ENCODE measurements at regions not wholly inside any gene's neighbourhood (a gene's known extent, or its start where the extent isn't known, plus 50 kb on each side); places are given as distances from the start of the nearest gene placed in this dataset.

GRCh38 chr1:235059221-235059620 is 69.4 kb downstream of the TOMM20 start:
- H3K27ac ChIP-seq (ENCODE audit: low read depth, low read length, poor library complexity, severe bottlenecking) = no peak overlapping the region
- CTCF ChIA-PET (ENCODE audit: unreplicated experiment) = interaction anchor here (0.6 kb wide), 2 partner anchors 20 to 180 kb away, joined by 13 to 16 read pairs; no protein-coding TSS in a partner anchor
- H3K9me3 ChIP-seq (ENCODE audit: low read length) = no peaks in the 10 kb centered on the region
- no TSS peak for BruUV-seq (replicated peaks)
- H2AFZ ChIP-seq (ENCODE audit: low read length) = no peak overlapping the region
- H3K36me3 ChIP-seq (ENCODE audit: insufficient read depth, low read length) = no peaks in the 10 kb centered on the region
- no peaks in the 10 kb centered on the region for H3K9me2 ChIP-seq (ENCODE audit: insufficient read depth, low read length)
- H3K4me2 ChIP-seq (ENCODE audit: low read length) = no peak overlapping the region
- POLR2A ChIA-PET = interaction anchor here (0.5 to 0.7 kb wide), 2 partner anchors 14 to 533 kb away, joined by 3 to 5 read pairs; no protein-coding TSS in a partner anchor
- intact Hi-C loops (cut with micrococcal nuclease; ENCODE audit: unreplicated experiment) = no loop called here
- no peak overlapping the region for H3K4me3 ChIP-seq (ENCODE audit: low read depth, low read length, poor library complexity, severe bottlenecking)
- H3K4me1 ChIP-seq (ENCODE audit: insufficient read depth, low read length, poor library complexity, severe bottlenecking) = peaks cover 40% of the 10 kb centered on the region
- no peak for TF ChIP-seq EZH2phosphoT487 (IDR thresholded peaks at IDR 0.05; ENCODE audit: borderline replicate concordance, low read depth, low read length)
- TF ChIP-seq CTCF (conservative IDR thresholded peaks at IDR 0.05; ENCODE audit: low read length) = no peak
- DNase-seq (ENCODE audit: low spot score) = no peak
- no peaks in the 10 kb centered on the region for H3K79me2 ChIP-seq (ENCODE audit: insufficient read depth, low read depth, low read length)
- no peaks in the 10 kb centered on the region for H4K20me1 ChIP-seq (ENCODE audit: insufficient read depth, low read length)

GRCh38 chr1:235058695-235059094 is 69.9 kb downstream of the TOMM20 start:
- no peaks in the 10 kb centered on the region for H4K20me1 ChIP-seq (ENCODE audit: insufficient read depth, low read length)
- TF ChIP-seq EZH2phosphoT487 (IDR thresholded peaks at IDR 0.05; ENCODE audit: borderline replicate concordance, low read depth, low read length) (no peak), CTCF (conservative IDR thresholded peaks at IDR 0.05; ENCODE audit: low read length) (no peak)
- H3K27ac ChIP-seq (ENCODE audit: low read depth, low read length, poor library complexity, severe bottlenecking) = no peak overlapping the region
- no peaks in the 10 kb centered on the region for H3K79me2 ChIP-seq (ENCODE audit: insufficient read depth, low read depth, low read length)
- H3K4me1 ChIP-seq (ENCODE audit: insufficient read depth, low read length, poor library complexity, severe bottlenecking) = peaks cover 35% of the 10 kb centered on the region
- DNase-seq (ENCODE audit: low spot score) = no peak
- no peak overlapping the region for H3K4me3 ChIP-seq (ENCODE audit: low read depth, low read length, poor library complexity, severe bottlenecking)
- no peaks in the 10 kb centered on the region for H3K9me3 ChIP-seq (ENCODE audit: low read length)
- no peaks in the 10 kb centered on the region for H3K9me2 ChIP-seq (ENCODE audit: insufficient read depth, low read length)
- no peak overlapping the region for H3K4me2 ChIP-seq (ENCODE audit: low read length)
- intact Hi-C loops (cut with micrococcal nuclease; ENCODE audit: unreplicated experiment) = no loop called here
- no peak overlapping the region for H2AFZ ChIP-seq (ENCODE audit: low read length)
- H3K36me3 ChIP-seq (ENCODE audit: insufficient read depth, low read length) = no peaks in the 10 kb centered on the region
- CTCF ChIA-PET (ENCODE audit: unreplicated experiment) = interaction anchor here (0.6 kb wide), 2 partner anchors 20 to 179 kb away, joined by 13 to 16 read pairs; no protein-coding TSS in a partner anchor
- POLR2A ChIA-PET = interaction anchor here (0.7 kb wide), 1 partner anchor 14 kb away, joined by 5 read pairs; no protein-coding TSS in a partner anchor
- no TSS peak for BruUV-seq (replicated peaks)

GRCh38 chr1:235057385-235058306 is 71.0 kb downstream of the TOMM20 start:
- TF ChIP-seq EZH2phosphoT487 (IDR thresholded peaks at IDR 0.05; ENCODE audit: borderline replicate concordance, low read depth, low read length) (no peak), CTCF (conservative IDR thresholded peaks at IDR 0.05; ENCODE audit: low read length) (no peak)
- CTCF ChIA-PET (ENCODE audit: unreplicated experiment) = no interaction called here
- no peaks in the 10 kb centered on the region for H3K9me3 ChIP-seq (ENCODE audit: low read length)

More at GRCh38 chr1:235057385-235058306, 71.0 kb downstream of the TOMM20 start:
- no TSS peak for BruUV-seq (replicated peaks)
- no peaks in the 10 kb centered on the region for H3K9me2 ChIP-seq (ENCODE audit: insufficient read depth, low read length)
- no peaks in the 10 kb centered on the region for H4K20me1 ChIP-seq (ENCODE audit: insufficient read depth, low read length)
- H3K4me3 ChIP-seq (ENCODE audit: low read depth, low read length, poor library complexity, severe bottlenecking) = no peak overlapping the region
- H3K4me2 ChIP-seq (ENCODE audit: low read length) = no peak overlapping the region
- no peaks in the 10 kb centered on the region for H3K79me2 ChIP-seq (ENCODE audit: insufficient read depth, low read depth, low read length)
- POLR2A ChIA-PET = no interaction called here
- no peak for DNase-seq (ENCODE audit: low spot score)
- no peaks in the 10 kb centered on the region for H3K36me3 ChIP-seq (ENCODE audit: insufficient read depth, low read length)
- intact Hi-C loops (cut with micrococcal nuclease; ENCODE audit: unreplicated experiment) = no loop called here
- peaks cover 25% of the 10 kb centered on the region for H3K4me1 ChIP-seq (ENCODE audit: insufficient read depth, low read length, poor library complexity, severe bottlenecking)
- H3K27ac ChIP-seq (ENCODE audit: low read depth, low read length, poor library complexity, severe bottlenecking) = no peak overlapping the region
- no peak overlapping the region for H2AFZ ChIP-seq (ENCODE audit: low read length)

All from OCI-LY7 (cell line).